H7 (cell line): ENCODE measurements at regions not wholly inside any gene's neighbourhood (a gene's known extent, or its start where the extent isn't known, plus 50 kb on each side); places are given as distances from the start of the nearest gene placed in this dataset.

Source experiments
- DNase-seq: peaks from one replicate; pipeline ENCODE4 v3.0.0; 2012
- H3K27me3 ChIP-seq: 2 replicates; pipeline ENCODE4 v1.6.0; 2011; ENCODE audit warnings: mild to moderate bottlenecking, low read length; ENCODE audit not compliant: control insufficient read depth, insufficient read depth
- H3K36me3 ChIP-seq: replicated peaks from 2 replicates; pipeline ENCODE4 v1.5.1; 2011; ENCODE audit warnings: low read length; ENCODE audit not compliant: control insufficient read depth, insufficient read depth
- H3K4me3 ChIP-seq: 2 replicates; pipeline ENCODE4 v1.5.1; 2011; ENCODE audit warnings: low read depth, mild to moderate bottlenecking, control low read depth, low read length, moderate library complexity; ENCODE audit not compliant: insufficient read depth

DNA sequence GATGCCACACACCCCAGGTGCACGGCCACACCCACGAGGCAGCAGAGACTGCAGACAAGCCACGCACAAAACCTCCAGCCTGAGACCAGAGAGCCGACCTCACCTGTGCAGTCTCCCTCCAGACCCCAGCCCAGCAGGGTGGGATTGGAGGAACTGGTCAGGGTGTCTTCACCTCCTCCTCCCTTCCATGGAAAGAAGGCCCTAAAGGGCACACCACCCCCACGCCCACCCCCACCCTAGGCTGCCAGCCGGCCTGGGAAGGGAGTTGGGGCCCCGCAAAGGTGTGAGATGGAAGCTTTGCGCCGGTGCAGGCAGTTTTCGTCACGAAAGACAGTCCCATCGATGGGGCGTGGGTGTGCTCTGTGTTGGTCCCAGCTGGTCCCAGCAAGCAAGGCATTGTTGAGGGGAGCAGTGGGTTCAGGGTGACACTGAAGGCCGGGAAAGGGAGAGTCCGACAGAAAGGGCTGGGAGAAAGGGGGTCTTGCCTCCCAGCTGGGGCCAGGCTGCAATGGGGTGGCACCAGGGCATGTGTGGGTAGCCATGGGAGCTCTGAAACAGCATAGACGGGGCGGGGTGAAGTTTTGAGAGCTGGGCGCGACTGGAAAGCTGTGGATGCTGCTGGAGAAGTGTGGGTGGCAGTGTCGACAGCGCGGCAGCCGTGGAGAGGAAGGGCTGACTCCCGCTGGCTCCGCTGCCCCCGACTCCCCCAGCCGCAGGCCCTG, 349.2 kb downstream of the GLRX3 start:
- H3K4me3 ChIP-seq = no peak overlapping the region
- H3K27me3 ChIP-seq = no peaks in the 10 kb centered on the region
- DNase-seq = peak; percentile 36
- no peaks in the 10 kb centered on the region for H3K36me3 ChIP-seq

DNA sequence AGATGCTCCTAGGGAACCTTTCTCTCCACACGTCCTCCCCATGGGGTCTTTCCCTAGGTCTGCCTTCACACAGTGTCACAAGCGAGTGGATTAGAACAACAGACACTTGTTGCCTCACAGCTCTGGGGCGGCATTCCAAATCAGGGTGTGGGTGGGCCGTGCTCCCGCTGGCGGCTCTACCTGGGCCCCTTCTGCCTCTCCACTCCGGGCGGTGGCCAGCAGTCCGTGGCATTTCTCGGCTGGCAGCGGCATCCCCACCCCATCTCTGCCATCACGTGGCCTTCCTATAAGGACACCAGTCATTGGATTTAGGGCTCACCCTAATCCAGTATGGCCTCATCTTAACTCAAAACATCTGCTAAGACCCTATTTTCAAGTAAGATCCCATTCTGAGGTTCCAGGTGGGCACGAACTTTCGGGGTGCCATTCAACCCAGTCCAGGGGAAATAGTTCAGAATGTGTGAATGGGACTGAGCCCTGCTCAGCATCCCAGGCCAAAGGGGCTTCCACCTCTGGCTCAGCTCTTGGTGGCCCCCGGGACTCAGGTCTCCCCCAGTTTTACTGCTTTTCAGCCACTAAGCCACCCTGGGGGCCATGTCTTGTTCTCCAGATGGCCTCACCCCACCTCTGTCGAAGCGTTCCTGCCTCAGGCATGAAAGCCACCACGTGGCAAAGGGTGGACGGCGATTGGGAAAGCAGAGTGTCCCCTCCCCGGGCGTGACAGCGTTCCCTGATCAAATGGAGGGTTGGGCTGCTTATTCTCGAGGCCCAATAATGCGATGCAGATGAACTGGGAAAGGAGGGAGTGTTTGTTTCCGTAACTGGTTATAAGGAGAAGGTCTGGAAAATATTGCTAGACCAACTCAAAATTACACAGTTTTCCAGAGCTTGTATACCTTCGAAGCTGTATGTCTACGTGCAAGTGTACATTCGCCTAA, 350.0 kb downstream of the GLRX3 start:
- Histone ChIP-seq H3K27me3 (no peaks in the 10 kb centered on the region), H3K36me3 (no peaks in the 10 kb centered on the region), H3K4me3 (no peak overlapping the region)
- peak; percentile 41 for DNase-seq

DNA sequence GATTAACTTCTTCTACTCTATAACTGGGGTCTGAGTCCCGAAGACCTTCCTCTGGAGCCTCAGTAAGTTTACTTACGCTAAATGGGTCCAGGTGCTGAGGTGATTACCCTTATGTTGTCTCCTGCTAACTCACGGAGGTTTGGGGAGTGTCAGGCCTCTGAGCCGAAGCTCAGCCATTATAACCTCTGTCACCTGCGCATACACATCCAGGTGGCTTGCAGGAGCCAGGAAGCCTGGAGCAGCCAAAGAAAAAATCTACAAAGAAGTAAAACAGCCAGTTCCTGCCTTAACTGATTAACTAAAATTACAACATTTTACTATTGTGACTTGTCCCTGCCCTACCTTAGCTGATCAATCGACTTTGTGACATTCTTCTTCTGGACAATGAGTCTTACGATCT, 350.7 kb downstream of the GLRX3 start:
- Histone ChIP-seq H3K36me3 (no peaks in the 10 kb centered on the region), H3K27me3 (no peaks in the 10 kb centered on the region), H3K4me3 (no peak overlapping the region)
- no peak for DNase-seq

DNA sequence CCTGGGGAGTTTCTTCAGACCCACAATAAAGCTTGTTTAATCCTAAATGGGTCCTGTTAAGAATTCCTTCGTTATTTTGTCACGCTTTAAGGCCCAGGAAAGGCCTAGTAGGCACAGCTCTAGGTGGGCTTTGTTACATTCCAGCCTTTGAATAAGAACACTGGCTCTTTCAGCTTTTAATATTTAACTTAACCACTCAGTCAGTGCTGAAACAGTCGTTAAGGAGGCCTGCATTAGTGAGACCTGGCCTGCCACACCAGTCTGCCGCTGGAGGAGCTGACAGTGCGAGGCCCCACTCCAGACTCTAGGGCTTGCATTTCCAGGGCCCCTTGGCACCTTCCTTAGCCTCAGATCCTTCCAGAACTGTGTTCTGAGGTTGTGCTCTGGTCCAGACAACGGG, 351.4 kb downstream of the GLRX3 start:
- DNase-seq = no peak
- H3K36me3 ChIP-seq = no peaks in the 10 kb centered on the region
- no peak overlapping the region for H3K4me3 ChIP-seq
- H3K27me3 ChIP-seq = no peaks in the 10 kb centered on the region

DNA sequence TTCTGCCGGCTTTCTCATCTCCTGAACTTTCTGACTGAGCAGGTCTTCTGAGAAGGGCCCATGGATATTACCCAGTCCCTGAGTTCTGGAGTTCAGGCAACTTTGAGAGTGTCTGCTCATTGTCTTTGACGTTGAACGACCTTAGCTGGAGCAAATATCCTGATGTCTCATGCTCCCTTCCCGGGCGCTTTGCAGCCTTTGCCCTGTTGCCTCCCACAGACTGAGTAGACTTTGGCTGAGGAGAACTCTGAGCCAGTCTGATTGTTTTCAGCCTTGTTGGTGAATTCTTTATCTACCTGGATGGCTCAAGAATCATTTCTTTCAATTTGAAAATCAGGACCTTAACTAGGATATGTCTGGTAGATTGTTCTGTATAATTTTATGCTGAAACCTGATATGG, 353.7 kb downstream of the GLRX3 start:
- no peak for DNase-seq
- H3K27me3 ChIP-seq = no peaks in the 10 kb centered on the region
- H3K36me3 ChIP-seq = no peaks in the 10 kb centered on the region
- H3K4me3 ChIP-seq = no peak overlapping the region

DNA sequence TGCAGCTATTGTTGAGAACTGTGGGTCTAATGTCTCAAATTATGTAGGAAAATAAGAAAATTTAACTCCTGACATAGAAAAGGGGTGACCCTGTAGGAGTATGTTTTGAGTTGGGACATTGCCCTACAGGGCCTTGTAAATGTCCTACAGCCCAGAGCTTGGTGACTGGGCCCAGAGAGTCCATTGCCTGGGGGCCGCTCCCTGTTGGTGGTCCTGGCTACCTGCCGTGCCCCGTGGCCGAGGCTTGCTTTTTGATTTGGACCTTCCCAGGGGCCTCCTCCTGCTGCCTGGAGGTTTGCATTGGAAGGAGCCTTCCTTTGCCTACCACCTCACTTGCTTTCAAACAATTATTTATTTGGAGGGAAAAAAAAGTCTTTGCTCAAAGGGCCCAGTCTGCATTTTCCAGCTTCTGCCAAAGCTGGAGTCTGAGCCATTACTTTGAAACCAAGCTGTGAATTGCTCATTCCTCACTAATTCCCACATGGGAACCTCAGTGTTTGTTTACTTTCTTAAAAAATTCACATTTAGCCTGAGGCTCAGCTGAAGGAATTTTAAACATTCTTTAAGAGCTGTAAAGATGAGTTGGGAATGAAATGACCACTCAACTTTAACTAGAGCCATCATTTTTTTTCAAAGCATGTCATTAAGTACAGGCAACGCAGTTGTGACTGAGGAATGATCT, 355.0 kb downstream of the GLRX3 start:
- H3K36me3 ChIP-seq = no peaks in the 10 kb centered on the region
- no peak overlapping the region for H3K4me3 ChIP-seq
- no peaks in the 10 kb centered on the region for H3K27me3 ChIP-seq
- DNase-seq = no peak

DNA sequence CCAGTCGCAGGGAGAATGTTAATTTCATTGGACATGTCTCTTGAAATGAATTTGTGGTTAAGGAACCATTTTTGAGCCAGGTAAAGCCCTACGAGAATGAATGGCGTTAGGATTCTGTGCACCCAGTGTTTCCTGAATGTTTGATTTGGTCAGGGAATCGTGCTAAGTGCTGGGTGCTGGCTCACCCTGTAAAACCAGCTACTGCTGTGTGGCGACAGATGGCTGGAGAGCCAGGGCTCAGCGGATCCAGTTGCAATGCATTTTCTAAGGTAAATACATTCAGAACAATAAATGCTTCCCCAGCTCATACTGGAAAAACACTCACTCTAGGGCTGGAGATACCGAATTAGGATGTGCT, 355.5 kb downstream of the GLRX3 start:
- DNase-seq = no peak
- Histone ChIP-seq H3K36me3 (no peaks in the 10 kb centered on the region), H3K27me3 (no peaks in the 10 kb centered on the region), H3K4me3 (no peak overlapping the region)

DNA sequence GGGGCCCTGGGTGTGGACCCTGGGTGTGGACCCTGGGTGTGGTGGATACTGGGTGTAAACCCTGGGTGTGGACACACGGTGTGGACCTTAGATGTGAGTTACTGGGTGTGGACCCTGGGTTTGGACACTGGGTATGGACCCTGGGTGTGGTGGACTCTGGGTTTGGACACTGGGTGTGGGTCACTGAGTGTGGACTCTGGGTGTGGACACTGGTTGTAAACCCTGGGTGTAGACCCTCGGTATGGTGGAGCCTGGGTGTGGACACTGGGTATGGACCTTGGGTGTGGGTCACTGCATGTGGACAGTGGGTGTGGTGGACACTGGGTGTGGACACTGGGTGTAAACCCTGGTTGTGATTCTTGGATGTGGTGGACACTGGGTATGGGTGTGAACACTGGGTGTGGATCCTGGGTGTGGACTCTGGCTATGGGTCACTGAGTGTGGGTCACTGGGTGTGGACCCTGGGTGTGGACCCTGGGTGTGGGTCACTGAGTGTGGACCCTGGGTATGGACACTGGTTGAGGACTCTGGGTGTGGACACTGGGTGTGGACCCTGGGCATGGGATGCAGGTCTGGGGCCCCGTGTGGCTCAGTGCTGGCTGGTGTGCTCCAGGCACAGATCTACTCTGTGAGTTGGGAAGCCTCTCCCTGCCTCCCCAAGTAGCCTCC, 356.2 kb downstream of the GLRX3 start:
- Histone ChIP-seq H3K4me3 (no peak overlapping the region), H3K27me3 (no peaks in the 10 kb centered on the region), H3K36me3 (no peaks in the 10 kb centered on the region)
- no peak for DNase-seq

DNA sequence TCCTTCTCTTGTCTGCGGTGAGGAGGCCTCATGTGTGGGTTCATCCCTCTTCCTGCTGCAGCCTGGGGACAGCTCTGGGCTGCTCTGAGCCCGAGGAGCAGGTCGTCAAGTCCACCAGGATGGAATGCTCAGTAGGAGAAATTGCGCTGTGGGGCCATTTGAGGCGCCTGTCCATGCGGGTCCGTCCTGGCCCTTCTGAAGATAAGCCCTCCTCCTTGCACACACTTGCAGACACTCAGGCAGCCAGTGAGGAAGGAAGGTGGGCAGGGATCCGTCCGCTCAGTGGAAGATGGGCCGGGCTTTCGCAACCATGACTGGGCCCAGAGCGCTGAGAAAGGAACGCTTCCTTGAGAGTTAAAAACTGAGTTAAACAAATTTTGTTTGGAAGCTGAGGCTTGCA, 356.8 kb downstream of the GLRX3 start:
- Histone ChIP-seq H3K4me3 (no peak overlapping the region), H3K36me3 (no peaks in the 10 kb centered on the region), H3K27me3 (no peaks in the 10 kb centered on the region)
- DNase-seq = no peak

DNA sequence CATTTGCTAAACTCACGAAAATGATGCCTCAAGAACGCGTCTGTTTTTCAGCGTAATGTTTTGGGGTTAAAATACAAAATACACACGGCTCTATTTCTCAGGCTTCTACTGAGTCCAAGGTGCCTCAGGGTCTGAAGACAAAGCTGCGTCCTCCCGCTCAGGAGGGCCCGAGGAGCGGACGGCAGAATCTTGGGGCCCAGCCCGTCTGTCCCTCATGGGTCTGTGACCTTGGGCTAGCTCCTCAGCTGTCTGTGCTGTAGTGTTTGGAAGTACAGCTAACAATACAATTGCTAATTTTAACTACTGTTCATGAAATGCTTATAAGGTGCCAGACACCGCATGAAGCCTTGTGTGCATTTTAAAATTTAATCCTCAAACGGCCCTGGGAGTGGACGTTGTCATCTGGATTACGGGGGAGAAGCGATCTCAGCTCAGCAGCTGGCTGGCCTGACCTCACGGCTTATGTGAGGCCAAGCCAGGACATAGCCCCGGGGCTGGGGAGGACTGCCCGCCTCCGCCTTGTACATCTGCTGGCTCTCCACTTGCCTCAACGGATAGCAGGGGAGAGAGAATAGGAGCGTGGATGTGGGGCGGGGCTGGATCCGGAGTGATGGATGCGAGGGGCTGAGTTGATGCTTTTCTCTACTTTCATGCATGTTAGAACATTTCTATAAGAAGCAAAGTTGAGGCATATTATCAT, 357.4 kb downstream of the GLRX3 start:
- no peaks in the 10 kb centered on the region for H3K27me3 ChIP-seq
- no peak for DNase-seq

DNA sequence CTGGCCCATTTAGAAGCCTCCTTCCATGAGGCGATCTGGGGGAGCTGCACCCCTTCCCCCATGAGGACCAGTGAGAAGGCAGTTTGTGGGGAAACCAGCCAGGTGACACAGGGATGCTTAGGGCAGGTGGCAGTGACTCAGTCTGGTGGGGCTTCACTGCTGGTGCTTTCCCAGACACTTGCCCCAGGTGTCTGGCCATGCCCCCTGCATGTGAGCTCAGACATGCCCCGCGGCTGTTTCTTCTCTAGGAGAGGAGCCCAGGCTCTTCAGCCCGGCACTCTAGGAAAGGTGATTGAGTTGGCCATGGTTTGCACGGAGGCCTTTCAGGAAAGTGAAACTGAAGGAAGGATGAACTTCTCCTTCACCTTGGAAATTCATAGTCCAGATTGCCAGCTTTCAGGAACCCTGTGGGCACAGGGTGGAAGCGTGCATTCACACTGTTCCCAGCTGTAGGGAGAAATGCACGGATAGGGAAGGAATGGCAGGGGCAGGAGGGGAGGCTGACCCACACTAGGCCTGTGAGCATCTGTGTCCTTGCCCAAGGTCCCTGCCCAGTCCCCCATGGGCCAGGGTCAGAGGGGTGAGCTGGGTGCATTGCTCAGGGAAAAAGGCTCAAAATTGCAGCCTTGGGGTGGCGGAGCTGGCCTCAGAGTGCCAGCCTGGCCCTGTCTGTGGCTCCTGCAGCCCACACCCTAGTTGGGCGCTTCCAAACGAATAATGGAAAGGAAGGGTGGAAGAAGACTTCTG, 359.1 kb downstream of the GLRX3 start:
- no peak for DNase-seq
- Histone ChIP-seq H3K4me3 (no peak overlapping the region), H3K36me3 (no peaks in the 10 kb centered on the region), H3K27me3 (no peaks in the 10 kb centered on the region)

More for the DNA sequence above, 357.4 kb downstream of the GLRX3 start:
- Histone ChIP-seq H3K4me3 (no peak overlapping the region), H3K36me3 (no peaks in the 10 kb centered on the region)

DNA sequence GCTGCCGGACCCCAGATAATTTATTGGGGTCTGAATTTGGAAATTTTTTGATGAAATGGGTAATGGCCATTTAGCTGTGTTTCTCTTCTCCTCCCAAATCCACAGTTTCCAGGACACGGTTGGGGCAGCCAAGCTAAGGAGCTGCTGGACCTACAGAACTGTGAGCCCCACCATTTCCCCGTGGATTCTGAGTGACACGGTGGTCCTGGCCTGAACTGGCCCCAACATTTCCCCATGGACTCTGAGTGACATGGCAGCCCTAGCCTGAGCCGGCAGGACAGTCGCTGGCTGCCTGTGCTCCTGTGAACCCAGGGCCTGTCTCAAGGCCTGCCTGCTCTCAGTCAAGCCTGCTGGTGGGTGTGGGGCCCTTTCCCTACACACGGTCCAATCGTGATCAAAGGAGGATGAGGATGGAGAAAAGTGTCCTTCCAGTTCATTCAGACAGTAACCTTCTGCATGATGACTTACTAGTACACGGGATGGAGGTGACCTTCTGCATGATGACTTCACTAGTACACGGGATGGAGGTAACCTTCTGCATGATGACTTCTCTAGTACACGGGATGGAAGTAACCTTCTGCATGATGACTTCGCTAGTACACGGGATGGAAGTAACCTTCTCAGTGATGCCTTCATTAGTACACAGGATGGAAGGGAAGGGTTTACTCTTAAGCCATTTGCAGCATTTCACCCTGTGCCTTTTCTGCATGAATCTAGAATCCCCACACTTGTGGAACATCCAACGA, 359.9 kb downstream of the GLRX3 start:
- Histone ChIP-seq H3K4me3 (no peak overlapping the region), H3K36me3 (no peaks in the 10 kb centered on the region), H3K27me3 (no peaks in the 10 kb centered on the region)
- DNase-seq = no peak
